ENCODE measurements at regions not wholly inside any gene's neighbourhood (a gene's known extent, or its start where the extent isn't known, plus 50 kb on each side); places are given as distances from the start of the nearest gene placed in this dataset.

GRCh38 chr5:71922584-71923106, 184.6 kb upstream of the MAP1B start:
- TF ChIP-seq CTCF (IDR thresholded peaks at IDR 0.05) (no peak), POLR2AphosphoS5 (IDR thresholded peaks at IDR 0.05) (no peak)
